IPS-18c (cell line): ENCODE measurements at regions not wholly inside any gene's neighbourhood (a gene's known extent, or its start where the extent isn't known, plus 50 kb on each side); places are given as distances from the start of the nearest gene placed in this dataset.

Experiments used
- H3K4me3 ChIP-seq: 2 replicates; pipeline ENCODE4 v1.7.0; 2013; ENCODE audit warnings: low read depth, mild to moderate bottlenecking, low read length, moderate library complexity; ENCODE audit not compliant: insufficient read depth
- H3K9me3 ChIP-seq: one replicate; pipeline ENCODE4 v1.6.1; 2013; ENCODE audit warnings: mild to moderate bottlenecking, low read length, moderate library complexity; ENCODE audit not compliant: control insufficient read depth, insufficient read depth

- Histone ChIP-seq H3K4me3 (no peak overlapping the region), H3K9me3 (peaks cover 2% of the 10 kb centered on the region)
Measured at GRCh38 chr5:74105126-74105780, 479.3 kb downstream of the ARHGEF28 start.

DNA sequence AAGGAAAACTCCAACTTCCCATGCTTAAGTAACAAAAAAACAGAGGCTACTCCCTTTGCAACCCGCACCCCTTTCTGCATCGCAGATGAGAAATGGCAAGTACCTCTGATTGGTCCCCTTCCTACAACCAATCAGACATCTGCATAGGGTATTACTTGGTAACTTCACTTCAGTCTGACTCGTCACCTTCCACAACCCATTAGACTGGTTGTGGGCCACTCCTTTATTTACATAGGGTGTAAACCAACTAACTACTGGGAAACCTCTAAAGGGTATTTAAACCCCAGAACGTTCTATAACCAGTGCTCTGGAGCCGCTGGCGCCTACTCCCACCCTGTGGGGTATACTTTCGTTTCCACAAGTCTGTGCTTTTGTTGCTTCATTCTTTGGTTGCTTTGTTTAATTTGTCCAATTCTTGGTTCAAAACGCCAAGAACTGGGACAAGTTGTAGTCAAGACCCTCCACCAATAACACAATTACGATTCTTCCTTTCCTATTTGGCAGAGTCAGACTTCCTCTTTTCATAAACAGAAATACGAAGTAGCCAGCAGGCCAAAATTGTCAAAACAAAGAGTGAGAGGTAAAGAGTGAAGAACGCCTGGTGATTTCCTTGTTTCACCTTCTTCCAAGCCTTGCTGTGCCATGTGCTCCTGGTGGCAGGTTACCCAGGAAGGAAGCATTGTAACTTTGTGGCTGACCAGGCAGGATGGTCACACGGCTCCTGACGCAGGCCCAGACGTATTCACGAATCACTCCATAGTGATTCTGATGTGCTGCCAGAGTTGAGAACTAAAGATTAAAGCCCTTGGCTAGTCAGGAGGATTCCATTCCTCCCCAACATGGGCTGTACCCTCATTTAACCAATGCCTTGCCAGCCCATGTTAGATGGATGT lies 477.4 kb downstream of the ARHGEF28 start:
- H3K4me3 ChIP-seq = no peak overlapping the region
- H3K9me3 ChIP-seq = peaks cover 2% of the 10 kb centered on the region

DNA sequence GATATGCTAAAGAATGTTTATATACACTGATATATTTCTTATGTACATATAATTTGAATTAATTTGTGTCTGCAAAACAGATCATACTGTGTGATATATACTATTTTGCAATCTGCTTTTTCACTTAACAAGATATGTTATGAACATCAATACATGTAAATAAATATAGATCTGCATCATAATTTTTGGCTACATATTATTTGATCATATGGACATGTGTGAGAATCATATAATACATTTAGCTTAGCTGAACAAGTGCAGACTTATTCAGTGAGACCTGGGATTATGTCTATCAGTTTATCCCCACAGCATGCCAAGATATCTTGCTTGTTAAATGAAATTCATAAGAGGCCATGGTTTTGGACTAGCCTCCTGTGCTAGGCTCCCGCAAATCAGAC lies 474.3 kb downstream of the ARHGEF28 start:
- Histone ChIP-seq H3K4me3 (no peak overlapping the region), H3K9me3 (peaks cover 2% of the 10 kb centered on the region)

DNA sequence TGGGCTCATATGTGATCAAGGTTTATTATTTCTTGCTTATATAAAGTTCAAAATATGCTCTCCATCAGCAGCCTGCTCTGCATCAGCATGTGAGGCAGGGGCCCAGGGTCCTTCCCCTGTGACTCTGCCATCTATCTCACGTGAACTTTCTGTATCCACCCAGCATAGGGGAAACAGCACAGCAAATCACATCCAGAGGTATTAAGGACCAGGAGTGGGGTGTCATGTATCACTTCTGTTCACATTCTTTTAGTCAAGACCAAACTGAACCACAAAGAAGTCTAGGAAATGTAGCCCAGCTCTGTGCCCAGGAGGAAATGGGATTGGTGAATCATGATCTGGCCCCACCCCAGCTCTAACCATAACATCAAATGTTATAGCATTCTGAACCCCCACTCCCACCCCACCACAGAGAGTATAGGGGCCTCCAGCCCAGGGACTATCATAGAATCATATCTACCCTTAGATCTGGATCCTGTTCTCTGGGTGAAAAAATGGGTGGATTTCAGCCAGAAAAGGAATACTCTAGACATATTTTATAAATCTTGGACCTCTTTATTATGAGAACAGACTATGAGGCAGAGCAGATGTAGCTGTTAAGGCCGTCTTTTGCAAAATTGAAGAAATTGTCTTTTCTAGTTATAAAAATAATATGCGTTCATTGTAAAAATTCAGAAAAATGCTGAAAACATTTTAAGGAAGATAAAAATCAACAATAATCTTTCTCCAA lies 473.7 kb downstream of the ARHGEF28 start:
- H3K4me3 ChIP-seq = no peak overlapping the region
- H3K9me3 ChIP-seq = peaks cover 2% of the 10 kb centered on the region

- Histone ChIP-seq H3K4me3 (no peak overlapping the region), H3K9me3 (peaks cover 2% of the 10 kb centered on the region)
Measured at GRCh38 chr5:74098941-74099340, 472.9 kb downstream of the ARHGEF28 start.

GRCh38 chr5:74098456-74098855 lies 472.5 kb downstream of the ARHGEF28 start:
- no peak overlapping the region for H3K4me3 ChIP-seq
- H3K9me3 ChIP-seq = peaks cover 2% of the 10 kb centered on the region

DNA sequence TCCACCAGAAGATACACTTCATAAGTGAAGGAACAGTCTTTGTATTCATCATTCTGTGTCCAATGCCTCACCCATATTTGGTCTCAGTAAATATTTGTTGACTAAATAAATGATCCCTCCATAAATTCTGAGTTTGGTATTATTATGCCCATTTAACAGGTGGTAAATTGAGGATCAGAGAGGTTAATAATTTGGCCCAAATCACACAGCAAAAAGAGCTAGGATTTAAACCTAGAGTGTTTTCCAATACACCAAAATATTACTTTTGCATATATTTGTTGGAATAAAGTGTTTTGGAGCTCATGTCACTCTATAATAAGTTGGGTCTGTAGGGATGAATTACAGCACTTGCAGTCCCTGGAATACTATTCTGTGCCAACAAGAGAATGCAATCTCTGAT lies 470.3 kb downstream of the ARHGEF28 start:
- Histone ChIP-seq H3K9me3 (peaks cover 2% of the 10 kb centered on the region), H3K4me3 (no peak overlapping the region)

GRCh38 chr5:74095871-74096270 lies 469.9 kb downstream of the ARHGEF28 start:
- H3K9me3 ChIP-seq = peaks cover 2% of the 10 kb centered on the region
- no peak overlapping the region for H3K4me3 ChIP-seq

DNA sequence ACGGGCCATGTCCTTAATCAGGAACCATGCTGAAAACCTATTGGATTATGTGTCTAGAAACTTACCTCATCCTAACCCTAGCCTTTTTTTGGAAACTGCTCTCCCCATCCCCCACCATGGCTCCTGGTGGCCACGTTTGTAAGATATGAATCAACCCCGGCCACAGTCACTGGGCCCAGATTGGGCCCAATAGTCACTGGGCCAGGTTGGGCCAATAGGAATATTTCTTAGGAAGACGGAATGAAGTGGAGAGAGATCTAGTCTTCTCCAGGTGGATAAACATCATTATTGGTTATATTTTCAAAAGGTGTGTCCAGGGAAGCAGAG lies 468.7 kb downstream of the ARHGEF28 start:
- Histone ChIP-seq H3K4me3 (no peak overlapping the region), H3K9me3 (no peaks in the 10 kb centered on the region)

DNA sequence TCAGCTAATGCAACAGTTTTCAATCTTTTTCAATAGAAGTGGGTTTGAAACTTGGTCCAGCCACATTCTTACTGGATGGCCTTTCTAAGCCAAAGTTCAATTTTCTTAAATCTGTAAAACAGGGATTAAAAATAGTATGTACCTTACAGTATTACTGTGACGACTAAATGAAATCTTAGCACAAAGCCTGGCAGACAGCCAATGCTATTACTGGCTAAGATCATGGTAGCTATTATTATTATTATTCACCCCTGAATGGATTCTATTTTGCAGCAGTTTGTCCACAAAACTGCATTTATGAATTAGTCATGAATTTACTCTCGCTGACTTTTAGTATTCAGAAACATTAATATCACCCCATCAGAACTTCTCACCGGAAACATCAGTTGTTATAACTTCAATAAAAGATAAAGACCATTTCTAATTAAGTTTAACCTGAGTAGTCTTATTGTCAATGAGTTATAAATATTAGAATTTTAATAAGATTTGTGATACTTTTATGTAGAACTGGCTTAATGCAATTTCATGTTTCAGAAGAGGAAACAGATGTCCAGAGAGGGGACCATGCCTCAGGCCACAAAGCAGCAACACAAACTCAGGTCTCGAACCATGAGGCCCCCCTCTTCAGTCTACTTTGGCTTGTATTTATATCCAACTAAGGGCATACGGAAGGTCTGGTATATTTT lies 468.2 kb downstream of the ARHGEF28 start:
- H3K9me3 ChIP-seq = no peaks in the 10 kb centered on the region
- no peak overlapping the region for H3K4me3 ChIP-seq

GRCh38 chr5:74093561-74093960 lies 467.6 kb downstream of the ARHGEF28 start:
- Histone ChIP-seq H3K4me3 (no peak overlapping the region), H3K9me3 (no peaks in the 10 kb centered on the region)

- no peak overlapping the region for H3K4me3 ChIP-seq
- H3K9me3 ChIP-seq = no peaks in the 10 kb centered on the region
Measured at GRCh38 chr5:74092766-74093165, 466.8 kb downstream of the ARHGEF28 start.

DNA sequence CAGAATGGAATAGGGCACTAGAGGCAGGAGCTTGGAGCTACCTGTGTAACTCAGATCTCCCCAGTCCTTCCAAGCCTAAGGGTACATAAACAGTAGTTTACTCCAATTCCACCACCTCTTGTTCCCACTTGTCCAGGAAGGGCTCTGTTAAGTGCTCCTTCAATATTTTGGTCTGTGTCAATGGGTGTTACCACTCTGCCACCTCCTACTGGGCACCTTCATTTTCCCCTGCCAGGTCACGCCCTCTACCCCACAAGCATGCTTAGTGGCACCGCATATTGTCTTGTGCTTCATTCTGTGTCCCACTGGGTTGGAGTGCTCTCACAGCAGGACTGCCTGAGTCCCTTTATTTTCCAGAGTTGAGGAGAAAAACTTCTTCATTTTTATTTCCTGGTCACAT lies 459.8 kb downstream of the ARHGEF28 start:
- no peak overlapping the region for H3K4me3 ChIP-seq
- H3K9me3 ChIP-seq = no peaks in the 10 kb centered on the region

GRCh38 chr5:74085186-74085585 lies 459.2 kb downstream of the ARHGEF28 start:
- no peaks in the 10 kb centered on the region for H3K9me3 ChIP-seq
- no peak overlapping the region for H3K4me3 ChIP-seq

- H3K9me3 ChIP-seq = no peaks in the 10 kb centered on the region
Measured at GRCh38 chr5:74083096-74083791, 457.2 kb downstream of the ARHGEF28 start.

DNA sequence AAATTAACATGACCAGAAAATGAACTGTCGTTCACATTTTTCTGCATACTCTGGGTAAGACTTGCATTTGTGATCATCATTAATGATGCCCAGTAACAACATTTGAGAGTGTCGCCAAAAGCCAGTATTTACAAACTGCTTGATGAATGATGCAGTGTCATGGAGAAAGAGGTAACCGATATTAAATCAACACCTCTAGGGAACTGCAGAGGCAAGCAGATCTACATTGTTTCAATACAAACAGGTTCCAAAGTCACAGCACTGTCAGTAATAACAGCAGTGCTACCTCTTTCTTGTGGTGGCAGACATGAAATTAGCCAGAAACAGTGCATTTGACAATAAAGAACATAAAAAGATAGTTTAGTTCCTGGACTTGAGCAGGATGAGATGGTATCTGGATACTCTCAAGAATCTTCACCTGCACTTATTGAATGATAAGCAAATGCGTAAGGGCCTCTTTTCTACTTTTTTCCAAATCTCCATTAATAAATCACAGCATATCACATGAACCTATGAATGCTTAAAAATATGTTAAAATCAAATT lies 456.6 kb downstream of the ARHGEF28 start:
- Histone ChIP-seq H3K9me3 (no peaks in the 10 kb centered on the region), H3K4me3 (no peak overlapping the region)

More at GRCh38 chr5:74083096-74083791, 457.2 kb downstream of the ARHGEF28 start:
- no peak overlapping the region for H3K4me3 ChIP-seq

DNA sequence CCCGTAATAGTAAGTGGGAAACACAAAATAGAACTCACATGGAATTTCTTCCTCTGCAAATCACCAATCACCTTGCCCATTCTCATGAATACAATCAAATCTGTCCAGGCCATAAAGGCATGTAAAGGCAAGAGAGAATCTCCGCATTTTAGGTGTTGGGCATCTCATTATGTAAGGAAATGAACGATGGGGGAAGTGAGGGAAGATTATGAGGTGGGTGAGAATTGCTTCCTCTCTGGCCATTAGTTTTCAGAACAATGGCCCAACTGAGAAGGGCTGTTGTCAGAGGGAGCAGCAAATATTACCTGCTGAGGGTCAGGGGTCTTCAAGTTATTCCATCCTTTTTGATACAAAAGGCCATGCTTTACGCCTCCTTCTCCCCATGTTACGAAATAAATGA lies 455.1 kb downstream of the ARHGEF28 start:
- Histone ChIP-seq H3K9me3 (no peaks in the 10 kb centered on the region), H3K4me3 (no peak overlapping the region)
